ENCODE measurements at regions not wholly inside any gene's neighbourhood (a gene's known extent, or its start where the extent isn't known, plus 50 kb on each side); places are given as distances from the start of the nearest gene placed in this dataset.

- Histone ChIP-seq H3K27me3 (no peaks in the 10 kb centered on the region), H3K4me3 (ENCODE audit: low read depth, low read length) (no peak overlapping the region), H3K36me3 (no peaks in the 10 kb centered on the region), H3K9me3 (no peaks in the 10 kb centered on the region), H3K4me1 (no peaks in the 10 kb centered on the region)
- no peak for DNase-seq
- TF ChIP-seq, protein P1, sequence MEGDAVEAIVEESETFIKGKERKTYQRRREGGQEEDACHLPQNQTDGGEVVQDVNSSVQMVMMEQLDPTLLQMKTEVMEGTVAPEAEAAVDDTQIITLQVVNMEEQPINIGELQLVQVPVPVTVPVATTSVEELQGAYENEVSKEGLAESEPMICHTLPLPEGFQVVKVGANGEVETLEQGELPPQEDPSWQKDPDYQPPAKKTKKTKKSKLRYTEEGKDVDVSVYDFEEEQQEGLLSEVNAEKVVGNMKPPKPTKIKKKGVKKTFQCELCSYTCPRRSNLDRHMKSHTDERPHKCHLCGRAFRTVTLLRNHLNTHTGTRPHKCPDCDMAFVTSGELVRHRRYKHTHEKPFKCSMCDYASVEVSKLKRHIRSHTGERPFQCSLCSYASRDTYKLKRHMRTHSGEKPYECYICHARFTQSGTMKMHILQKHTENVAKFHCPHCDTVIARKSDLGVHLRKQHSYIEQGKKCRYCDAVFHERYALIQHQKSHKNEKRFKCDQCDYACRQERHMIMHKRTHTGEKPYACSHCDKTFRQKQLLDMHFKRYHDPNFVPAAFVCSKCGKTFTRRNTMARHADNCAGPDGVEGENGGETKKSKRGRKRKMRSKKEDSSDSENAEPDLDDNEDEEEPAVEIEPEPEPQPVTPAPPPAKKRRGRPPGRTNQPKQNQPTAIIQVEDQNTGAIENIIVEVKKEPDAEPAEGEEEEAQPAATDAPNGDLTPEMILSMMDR (IDR thresholded peaks at IDR 0.05; ENCODE audit: low read depth, low read length): no peak
Observed at GRCh38 chr4:45985038-45985437, 138.8 kb downstream of the GABRG1 start.

GRCh38 chr4:45971108-45971507 is 152.7 kb downstream of the GABRG1 start:
- Histone ChIP-seq H3K4me1 (no peaks in the 10 kb centered on the region), H3K9me3 (no peaks in the 10 kb centered on the region), H3K4me3 (ENCODE audit: low read depth, low read length) (no peak overlapping the region), H3K27me3 (no peaks in the 10 kb centered on the region), H3K36me3 (no peaks in the 10 kb centered on the region)
- no peak for DNase-seq
- TF ChIP-seq, protein P1 (IDR thresholded peaks at IDR 0.05; ENCODE audit: low read depth, low read length): no peak

GRCh38 chr4:45957353-45957752 is 166.5 kb downstream of the GABRG1 start:
- H3K4me1 ChIP-seq: no peaks in the 10 kb centered on the region
- H3K36me3 ChIP-seq: no peaks in the 10 kb centered on the region
- H3K27me3 ChIP-seq: no peaks in the 10 kb centered on the region
- no peak for DNase-seq
- TF ChIP-seq, protein P1 (IDR thresholded peaks at IDR 0.05; ENCODE audit: low read depth, low read length): no peak
- H3K9me3 ChIP-seq: no peaks in the 10 kb centered on the region
- no peak overlapping the region for H3K4me3 ChIP-seq (ENCODE audit: low read depth, low read length)

DNA sequence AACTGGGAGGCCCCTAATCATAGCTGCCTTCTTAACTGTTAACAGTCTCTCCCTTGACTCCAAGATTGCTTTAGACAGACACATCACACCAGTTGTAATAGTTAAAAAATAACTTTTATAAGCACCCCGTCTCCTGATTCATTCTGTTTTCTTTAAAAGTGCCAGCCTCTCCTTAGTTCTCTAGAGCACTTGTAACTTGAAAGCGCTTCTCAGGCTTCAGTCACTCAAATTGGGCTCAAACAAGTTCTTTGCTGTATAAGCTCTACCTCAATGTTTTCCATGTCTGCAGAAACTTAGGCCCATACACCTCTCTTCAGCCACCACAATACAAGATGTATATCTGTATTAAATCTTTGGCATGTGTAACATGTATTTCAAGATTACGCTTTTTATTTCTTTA is 169.6 kb downstream of the GABRG1 start:
- Histone ChIP-seq H3K9me3 (no peaks in the 10 kb centered on the region), H3K36me3 (no peaks in the 10 kb centered on the region), H3K27me3 (no peaks in the 10 kb centered on the region), H3K4me3 (ENCODE audit: low read depth, low read length) (no peak overlapping the region), H3K4me1 (no peaks in the 10 kb centered on the region)
- TF ChIP-seq, protein P1 (IDR thresholded peaks at IDR 0.05; ENCODE audit: low read depth, low read length): no peak
- no peak for DNase-seq

GRCh38 chr4:45951153-45951552 is 172.7 kb downstream of the GABRG1 start:
- DNase-seq: no peak
- Histone ChIP-seq H3K27me3 (no peaks in the 10 kb centered on the region), H3K36me3 (no peaks in the 10 kb centered on the region), H3K4me1 (no peaks in the 10 kb centered on the region), H3K4me3 (ENCODE audit: low read depth, low read length) (no peak overlapping the region), H3K9me3 (no peaks in the 10 kb centered on the region)
- TF ChIP-seq, protein P1 (IDR thresholded peaks at IDR 0.05; ENCODE audit: low read depth, low read length): no peak

GRCh38 chr4:45946699-45947098 is 177.2 kb downstream of the GABRG1 start:
- TF ChIP-seq, protein P1 (IDR thresholded peaks at IDR 0.05; ENCODE audit: low read depth, low read length): no peak
- DNase-seq: no peak
- H3K4me1 ChIP-seq: no peaks in the 10 kb centered on the region
- no peaks in the 10 kb centered on the region for H3K36me3 ChIP-seq
- no peaks in the 10 kb centered on the region for H3K9me3 ChIP-seq
- H3K4me3 ChIP-seq (ENCODE audit: low read depth, low read length): no peak overlapping the region
- H3K27me3 ChIP-seq: no peaks in the 10 kb centered on the region
